CD4-positive, alpha-beta T cell (primary cell): ENCODE measurements at regions not wholly inside any gene's neighbourhood (a gene's known extent, or its start where the extent isn't known, plus 50 kb on each side); places are given as distances from the start of the nearest gene placed in this dataset.

ENCODE experiments used
- ATAC-seq: fragments of 200-7000 bp; cut with Tn5 transposase; one replicate; pipeline ENCODE4 v1.10.0; 2022; ENCODE audit warnings: mild to moderate bottlenecking; ENCODE audit not compliant: poor library complexity
- CTCF ChIA-PET: fragments of 350-600 bp; sonication (Branson Sonifier 250); formaldehyde crosslinking; loops from one replicate; lab custom pipeline; 2021; ENCODE audit warnings: antibody characterized with exemption, inconsistent platforms; lab: Charles Lee
- POLR2A ChIA-PET: fragments of 350-600 bp; sonication (Branson Sonifier 250); formaldehyde crosslinking; loops from one replicate; lab custom pipeline; 2021; ENCODE audit warnings: antibody characterized with exemption, inconsistent platforms; lab: Charles Lee
- DNase-seq, 14 experiments: peaks; one replicate each; pipeline ENCODE4 v3.0.0-alpha.2; 2013 to 2020; ENCODE audit warnings: mixed read lengths in 2 of 14
- H3K27ac ChIP-seq, 2 donors: one replicate each; pipeline versions ENCODE4 v1.5.1 to v1.7.0; 2013; ENCODE audit warnings: low read length in 2 of 2, low read depth in 1 of 2, mild to moderate bottlenecking in 1 of 2
- H3K27me3 ChIP-seq, 2 experiments: 1 replicate in 1 of 2; 2 replicates in 1 of 2; pipeline versions ENCODE4 v1.6.1 to v1.7.0; 2013; ENCODE audit warnings: low read length in 2 of 2, control low read depth in 1 of 2, mild to moderate bottlenecking in 1 of 2, moderate library complexity in 1 of 2; ENCODE audit not compliant: insufficient read depth in 2 of 2, control insufficient read depth in 1 of 2
- H3K36me3 ChIP-seq: one replicate; pipeline ENCODE4 v1.6.1; 2013; ENCODE audit warnings: low read length, control low read depth; ENCODE audit not compliant: insufficient read depth
- H3K4me1 ChIP-seq: one replicate; pipeline ENCODE4 v1.6.1; 2013; ENCODE audit warnings: low read length, control low read depth; ENCODE audit not compliant: insufficient read depth
- H3K4me3 ChIP-seq: one replicate; pipeline ENCODE4 v1.5.1; 2013; ENCODE audit warnings: mild to moderate bottlenecking, low read length, moderate library complexity
- H3K9me3 ChIP-seq, 2 experiments: 1 replicate in 1 of 2; 2 replicates in 1 of 2; pipeline versions ENCODE4 v1.6.1 to v1.7.0; 2013; ENCODE audit warnings: low read length in 2 of 2, mild to moderate bottlenecking in 2 of 2, control low read depth in 1 of 2, moderate library complexity in 1 of 2; ENCODE audit not compliant: control insufficient read depth in 1 of 2, insufficient read depth in 1 of 2
- H3K27ac Mint-ChIP-seq: one replicate; pipeline ENCODE4 v1.8.0; 2020; ENCODE audit warnings: mixed read lengths
- H3K27me3 Mint-ChIP-seq: one replicate; pipeline ENCODE4 v1.8.0; 2021; ENCODE audit warnings: mixed read lengths
- H3K36me3 Mint-ChIP-seq: one replicate; pipeline ENCODE4 v1.8.0; 2021; ENCODE audit warnings: low read depth, mixed read lengths
- H3K4me1 Mint-ChIP-seq: one replicate; pipeline ENCODE4 v1.8.0; 2021; ENCODE audit warnings: low read depth, mixed read lengths
- H3K4me3 Mint-ChIP-seq: one replicate; pipeline ENCODE4 v1.8.0; 2020; ENCODE audit warnings: mild to moderate bottlenecking, mixed read lengths
- H3K9me3 Mint-ChIP-seq: one replicate; pipeline ENCODE4 v1.8.0; 2020; ENCODE audit warnings: mixed read lengths
- CTCF ChIP-seq: fragments of 200-600 bp; IDR thresholded peaks from one replicate; pipeline ENCODE4 v1.8.0; 2022; ENCODE audit warnings: antibody characterized with exemption, mild to moderate bottlenecking
- intact Hi-C, 2 experiments: fragments of 100-400 bp; cut with DNase I in 1 of 2; cut with micrococcal nuclease in 1 of 2; formaldehyde crosslinking; loops; one replicate each; pipeline versions ENCODE4 v1.15.1 to v1.9.0; 2023 to 2025; cut with DNase I, micrococcal nuclease

GRCh38 chr2:238771218-238771617, 76.7 kb upstream of the TWIST2 start:
- no peak for DNase-seq
- Mint-ChIP-seq H3K27me3 (peaks cover 52% of the 10 kb centered on the region), H3K27ac (no peak overlapping the region), H3K4me3 (no peak overlapping the region), H3K4me1 (no peaks in the 10 kb centered on the region), H3K36me3 (no peaks in the 10 kb centered on the region), H3K9me3 (no peaks in the 10 kb centered on the region)
- ATAC-seq, result no peak
- TF ChIP-seq CTCF, result no peak
- Histone ChIP-seq H3K9me3 (peaks cover 0 to 4% of the 10 kb centered on the region in 2 experiments), H3K27me3 (peaks cover 13 to 14% of the 10 kb centered on the region in 2 experiments), H3K27ac (no peak overlapping the region), H3K4me3 (no peak overlapping the region), H3K36me3 (no peaks in the 10 kb centered on the region), H3K4me1 (no peaks in the 10 kb centered on the region)
- CTCF ChIA-PET, result no interaction called here
- POLR2A ChIA-PET, result no interaction called here
- intact Hi-C loops, result no loop called here

GRCh38 chr2:238771639-238772038, 76.2 kb upstream of the TWIST2 start:
- H3K4me1 Mint-ChIP-seq, result no peaks in the 10 kb centered on the region
- DNase-seq (no peak), ATAC-seq (no peak)
- Histone ChIP-seq H3K36me3 (no peaks in the 10 kb centered on the region), H3K9me3 (peaks cover 0 to 4% of the 10 kb centered on the region in 2 experiments), H3K27me3 (peaks cover 10 to 13% of the 10 kb centered on the region in 2 experiments), H3K27ac (no peak overlapping the region), H3K4me3 (no peak overlapping the region), H3K4me1 (no peaks in the 10 kb centered on the region)
- intact Hi-C loops, result no loop called here
- ChIA-PET POLR2A (no interaction called here), CTCF (no interaction called here)
- TF ChIP-seq CTCF, result no peak
- no peak overlapping the region for H3K4me3 Mint-ChIP-seq
- H3K27me3 Mint-ChIP-seq, result peaks cover 48% of the 10 kb centered on the region
- no peaks in the 10 kb centered on the region for H3K36me3 Mint-ChIP-seq
- H3K9me3 Mint-ChIP-seq, result no peaks in the 10 kb centered on the region
- no peak overlapping the region for H3K27ac Mint-ChIP-seq

GRCh38 chr2:238772635-238773297, 75.1 kb upstream of the TWIST2 start:
- no peak overlapping the region for H3K4me3 Mint-ChIP-seq
- no peaks in the 10 kb centered on the region for H3K9me3 Mint-ChIP-seq
- ATAC-seq, result no peak
- no peaks in the 10 kb centered on the region for H3K4me1 ChIP-seq
- intact Hi-C loops, result no loop called here
- CTCF ChIA-PET, result no interaction called here
- no peaks in the 10 kb centered on the region for H3K36me3 ChIP-seq
- H3K27me3 ChIP-seq, result peaks cover 10 to 13% of the 10 kb centered on the region in 2 experiments
- DNase-seq, result no peak
- H3K9me3 ChIP-seq, result peaks cover 0 to 8% of the 10 kb centered on the region in 2 experiments
- no peaks in the 10 kb centered on the region for H3K36me3 Mint-ChIP-seq
- POLR2A ChIA-PET, result no interaction called here
- H3K4me1 Mint-ChIP-seq, result no peaks in the 10 kb centered on the region
- H3K27ac Mint-ChIP-seq, result no peak overlapping the region
- no peak overlapping the region for H3K4me3 ChIP-seq
- no peak overlapping the region for H3K27ac ChIP-seq
- no peak for TF ChIP-seq CTCF
- H3K27me3 Mint-ChIP-seq, result peaks cover 42% of the 10 kb centered on the region
